Left lung (tissue), 4 donors: ENCODE measurements at regions not wholly inside any gene's neighbourhood (a gene's known extent, or its start where the extent isn't known, plus 50 kb on each side); places are given as distances from the start of the nearest gene placed in this dataset.

Source experiments
- ATAC-seq: fragments of 200-7000 bp; cut with Tn5 transposase; one replicate; pipeline ENCODE4 v1.9.1; 2020; ENCODE audit warnings: moderate library complexity
- DNase-seq, 4 donors: peaks; one replicate each; pipeline ENCODE4 v3.0.0-alpha.2; 2013 to 2020
- H3K27ac ChIP-seq, 2 donors: fragments of 200-600 bp; sonication (generic) in 1 of 2; one replicate each; pipeline versions ENCODE4 v1.5.0 to v1.8.0; 2020 to 2021
- H3K27me3 ChIP-seq, 2 donors: fragments of 200-600 bp; sonication (generic) in 1 of 2; one replicate each; pipeline versions ENCODE4 v1.5.0 to v1.8.0; 2020 to 2021
- H3K36me3 ChIP-seq, 2 donors: fragments of 200-600 bp; sonication (generic) in 1 of 2; one replicate each; pipeline versions ENCODE4 v1.5.0 to v1.8.0; 2020 to 2021
- H3K4me1 ChIP-seq, 2 donors: fragments of 200-600 bp; one replicate each; pipeline ENCODE4 v1.8.0; 2021
- H3K4me3 ChIP-seq, 2 donors: fragments of 200-600 bp; sonication (generic) in 1 of 2; one replicate each; pipeline versions ENCODE4 v1.5.0 to v1.8.0; 2020 to 2021; ENCODE audit warnings: mild to moderate bottlenecking in 1 of 2
- H3K9me3 ChIP-seq, 2 donors: fragments of 200-600 bp; sonication (generic) in 1 of 2; one replicate each; pipeline versions ENCODE4 v1.5.0 to v1.8.0; 2020 to 2021
- CTCF ChIP-seq, 2 donors: fragments of 200-600 bp; sonication (generic) in 1 of 2; IDR thresholded peaks; one replicate each; pipeline versions ENCODE4 v1.5.0 to v1.8.0; 2021; ENCODE audit warnings: antibody characterized with exemption in 2 of 2
- intact Hi-C, 2 donors: fragments of 100-400 bp; cut with DNase I; formaldehyde crosslinking; loops; one replicate each; pipeline versions ENCODE4 v1.11.2 to v1.14.2; 2022
- donor health status: DM: no; HTN: yes; CAD: no.
- donor health status: DM: no; HTN: no; CAD: no.

GRCh38 chr1:228835456-228835855 is 100.2 kb downstream of the RHOU start:
- no peak for ATAC-seq
- Histone ChIP-seq H3K27ac (no peak overlapping the region), H3K4me3 (no peak overlapping the region), H3K36me3 (no peaks in the 10 kb centered on the region), H3K9me3 (no peaks in the 10 kb centered on the region), H3K27me3 (no peaks in the 10 kb centered on the region), H3K4me1 (peaks cover 0 to 27% of the 10 kb centered on the region in 2 donors)
- TF ChIP-seq CTCF (IDR thresholded peaks at IDR 0.05): no peak
- DNase-seq: no peak
- intact Hi-C loops: no loop called here

GRCh38 chr1:228835911-228836310 is 100.6 kb downstream of the RHOU start:
- no peak overlapping the region for H3K27ac ChIP-seq
- no peaks in the 10 kb centered on the region for H3K9me3 ChIP-seq
- no peak for TF ChIP-seq CTCF (IDR thresholded peaks at IDR 0.05)
- intact Hi-C loops: no loop called here
- H3K4me3 ChIP-seq: no peak overlapping the region
- DNase-seq: no peak
- no peak for ATAC-seq
- H3K4me1 ChIP-seq: peaks cover 0 to 26% of the 10 kb centered on the region in 2 donors
- H3K27me3 ChIP-seq: no peaks in the 10 kb centered on the region
- H3K36me3 ChIP-seq: no peaks in the 10 kb centered on the region

GRCh38 chr1:228836427-228836826 is 101.1 kb downstream of the RHOU start:
- intact Hi-C loops: no loop called here
- no peaks in the 10 kb centered on the region for H3K27me3 ChIP-seq
- no peak for DNase-seq
- H3K27ac ChIP-seq: no peak overlapping the region
- H3K4me3 ChIP-seq: no peak overlapping the region
- H3K4me1 ChIP-seq: peaks cover 0 to 24% of the 10 kb centered on the region in 2 donors
- TF ChIP-seq CTCF (IDR thresholded peaks at IDR 0.05): no peak
- H3K9me3 ChIP-seq: no peaks in the 10 kb centered on the region
- H3K36me3 ChIP-seq: no peaks in the 10 kb centered on the region
- ATAC-seq: no peak

- Histone ChIP-seq H3K27me3 (no peaks in the 10 kb centered on the region), H3K4me3 (no peak overlapping the region), H3K27ac (no peak overlapping the region), H3K36me3 (no peaks in the 10 kb centered on the region), H3K4me1 (peaks cover 0 to 24% of the 10 kb centered on the region in 2 donors), H3K9me3 (no peaks in the 10 kb centered on the region)
- DNase-seq: no peak
- intact Hi-C loops: no loop called here
- ATAC-seq: no peak
- TF ChIP-seq CTCF (IDR thresholded peaks at IDR 0.05): no peak
These were observed 101.8 kb downstream of the RHOU start for GRCh38 chr1:228837032-228837431.

GRCh38 chr1:228837817-228838716 is 102.8 kb downstream of the RHOU start:
- DNase-seq: peak in 2 of 4 donors; percentile 46 to 69

More at GRCh38 chr1:228837817-228838716, 102.8 kb downstream of the RHOU start:
- H3K27ac ChIP-seq: peak overlapping the region; percentile 81
- no peak for TF ChIP-seq CTCF (IDR thresholded peaks at IDR 0.05)
- intact Hi-C loops: no loop called here
- no peaks in the 10 kb centered on the region for H3K27me3 ChIP-seq
- no peak overlapping the region for H3K4me3 ChIP-seq
- no peaks in the 10 kb centered on the region for H3K36me3 ChIP-seq
- ATAC-seq: peak; percentile 87
- H3K4me1 ChIP-seq: peaks cover 0 to 24% of the 10 kb centered on the region in 2 donors
- peaks cover 0 to 5% of the 10 kb centered on the region in 2 donors for H3K9me3 ChIP-seq
